ENCODE measurements at regions not wholly inside any gene's neighbourhood (a gene's known extent, or its start where the extent isn't known, plus 50 kb on each side); places are given as distances from the start of the nearest gene placed in this dataset.

DNA sequence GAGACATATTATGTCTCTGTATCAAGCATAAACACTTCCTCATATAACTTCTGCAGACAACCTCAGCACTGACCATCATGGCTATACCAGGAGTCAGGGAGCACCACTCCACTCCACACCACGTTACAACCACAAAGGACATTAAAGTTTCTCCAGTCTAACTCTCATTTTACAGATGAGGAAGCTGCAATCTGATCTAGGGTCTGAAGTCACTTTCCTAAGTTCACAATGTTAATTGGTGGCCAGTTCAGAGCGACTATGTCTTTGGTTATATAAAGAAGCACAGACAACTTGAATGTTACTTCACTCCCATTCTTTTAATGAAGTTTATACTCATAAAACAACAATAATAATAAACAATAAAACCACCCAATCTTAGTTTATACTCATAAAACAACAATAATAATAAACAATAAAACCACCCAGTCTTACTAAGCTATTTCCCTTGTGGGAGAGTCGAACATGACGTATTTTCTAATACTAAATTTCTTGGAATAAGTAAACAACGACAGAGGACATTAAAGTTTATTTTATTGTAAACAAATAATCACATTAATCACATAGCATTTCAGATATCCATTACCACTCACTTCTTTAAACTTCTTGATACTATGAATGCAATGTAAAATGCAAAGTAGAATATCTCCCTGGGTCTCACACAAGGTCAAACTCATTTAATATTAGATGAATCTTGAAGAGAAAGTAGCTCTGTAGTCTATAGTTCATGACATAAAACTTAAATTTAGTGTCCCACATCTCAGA, 72.4 kb upstream of the SSTR1 start:
- no peak for DNase-seq
- TF ChIP-seq, protein P1, sequence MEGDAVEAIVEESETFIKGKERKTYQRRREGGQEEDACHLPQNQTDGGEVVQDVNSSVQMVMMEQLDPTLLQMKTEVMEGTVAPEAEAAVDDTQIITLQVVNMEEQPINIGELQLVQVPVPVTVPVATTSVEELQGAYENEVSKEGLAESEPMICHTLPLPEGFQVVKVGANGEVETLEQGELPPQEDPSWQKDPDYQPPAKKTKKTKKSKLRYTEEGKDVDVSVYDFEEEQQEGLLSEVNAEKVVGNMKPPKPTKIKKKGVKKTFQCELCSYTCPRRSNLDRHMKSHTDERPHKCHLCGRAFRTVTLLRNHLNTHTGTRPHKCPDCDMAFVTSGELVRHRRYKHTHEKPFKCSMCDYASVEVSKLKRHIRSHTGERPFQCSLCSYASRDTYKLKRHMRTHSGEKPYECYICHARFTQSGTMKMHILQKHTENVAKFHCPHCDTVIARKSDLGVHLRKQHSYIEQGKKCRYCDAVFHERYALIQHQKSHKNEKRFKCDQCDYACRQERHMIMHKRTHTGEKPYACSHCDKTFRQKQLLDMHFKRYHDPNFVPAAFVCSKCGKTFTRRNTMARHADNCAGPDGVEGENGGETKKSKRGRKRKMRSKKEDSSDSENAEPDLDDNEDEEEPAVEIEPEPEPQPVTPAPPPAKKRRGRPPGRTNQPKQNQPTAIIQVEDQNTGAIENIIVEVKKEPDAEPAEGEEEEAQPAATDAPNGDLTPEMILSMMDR (IDR thresholded peaks at IDR 0.05) = no peak
- Mint-ChIP-seq H3K27me3 (ENCODE audit: insufficient read depth) (no peaks in the 10 kb centered on the region), H3K36me3 (ENCODE audit: low read depth) (peaks cover 7% of the 10 kb centered on the region; the same call in 1 of the 2 replicates), H3K27ac (no peak overlapping the region), H3K4me3 (no peak overlapping the region), H3K4me1 (ENCODE audit: low read depth) (peaks cover 40% of the 10 kb centered on the region), H3K9me3 (no peaks in the 10 kb centered on the region)

DNA sequence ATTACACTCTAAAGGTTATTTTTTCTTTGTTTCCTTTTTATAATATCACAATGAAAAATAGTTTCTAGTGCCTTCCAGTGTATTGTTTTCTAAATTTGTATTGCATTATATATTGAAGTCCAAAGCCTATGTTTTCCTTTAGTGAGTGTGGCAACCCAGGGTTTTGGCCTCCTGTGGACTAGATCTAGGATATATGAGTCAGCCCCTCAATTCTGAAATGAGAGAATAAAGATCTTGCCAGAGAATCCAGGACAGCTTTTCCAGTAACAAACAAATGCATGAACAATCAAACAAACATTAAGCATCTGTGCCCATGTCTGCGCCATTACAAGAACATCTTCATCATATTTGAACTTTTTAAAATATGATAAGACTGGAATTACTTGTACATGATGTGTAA, 70.7 kb upstream of the SSTR1 start:
- Mint-ChIP-seq H3K4me1 (ENCODE audit: low read depth) (peaks cover 43% of the 10 kb centered on the region), H3K27ac (no peak overlapping the region), H3K9me3 (no peaks in the 10 kb centered on the region), H3K27me3 (ENCODE audit: insufficient read depth) (no peaks in the 10 kb centered on the region), H3K36me3 (ENCODE audit: low read depth) (no peaks in the 10 kb centered on the region), H3K4me3 (no peak overlapping the region)
- DNase-seq = peak; percentile 5
- TF ChIP-seq, protein P1 (IDR thresholded peaks at IDR 0.05) = no peak

DNA sequence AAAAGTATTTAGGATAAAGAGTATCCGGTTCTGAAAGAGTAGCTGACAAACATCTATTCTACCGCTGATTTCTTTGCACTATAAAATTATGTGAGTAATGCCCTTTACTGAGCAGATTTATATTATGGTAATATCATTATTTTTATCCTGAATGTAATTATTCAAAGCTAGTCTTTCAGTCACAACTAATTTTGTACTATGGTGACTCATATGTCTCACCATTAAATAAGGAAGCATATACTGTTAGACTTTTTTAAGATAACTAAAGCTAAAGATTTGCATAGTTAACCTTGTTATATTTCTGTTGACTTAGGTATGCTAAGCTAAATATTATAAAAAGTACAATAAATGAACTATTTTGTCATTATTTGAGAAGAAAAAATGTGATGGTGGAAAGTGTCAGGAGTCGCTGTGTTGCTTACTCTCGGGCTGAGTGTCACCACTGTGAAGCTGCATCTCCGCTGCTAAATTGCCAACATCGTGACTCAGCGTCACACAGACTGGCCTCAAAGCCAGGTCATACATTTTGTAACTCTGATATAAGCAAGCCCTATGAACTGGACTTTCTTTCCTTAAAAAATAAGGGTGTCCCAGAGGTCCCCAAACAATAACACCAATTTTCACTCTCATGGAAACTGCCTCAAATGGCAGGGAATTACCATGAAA, 69.1 kb upstream of the SSTR1 start:
- Mint-ChIP-seq H3K27ac (peak overlapping the region; percentile 72), H3K4me3 (peak overlapping the region; percentile 29), H3K27me3 (ENCODE audit: insufficient read depth) (no peaks in the 10 kb centered on the region), H3K9me3 (no peaks in the 10 kb centered on the region), H3K36me3 (ENCODE audit: low read depth) (no peaks in the 10 kb centered on the region), H3K4me1 (ENCODE audit: low read depth) (peaks cover 59% of the 10 kb centered on the region)
- TF ChIP-seq, protein P1 (IDR thresholded peaks at IDR 0.05) = no peak
- peak; percentile 61 for DNase-seq

GRCh38 chr14:38139926-38140325, 67.8 kb upstream of the SSTR1 start:
- Mint-ChIP-seq H3K27me3 (ENCODE audit: insufficient read depth) (no peaks in the 10 kb centered on the region), H3K4me1 (ENCODE audit: low read depth) (peaks cover 68% of the 10 kb centered on the region), H3K4me3 (no peak overlapping the region), H3K9me3 (no peaks in the 10 kb centered on the region), H3K27ac (no peak overlapping the region), H3K36me3 (ENCODE audit: low read depth) (peaks cover 2% of the 10 kb centered on the region; the same call in 1 of the 2 replicates)
- no peak for DNase-seq
- TF ChIP-seq, protein P1 (IDR thresholded peaks at IDR 0.05) = no peak

DNA sequence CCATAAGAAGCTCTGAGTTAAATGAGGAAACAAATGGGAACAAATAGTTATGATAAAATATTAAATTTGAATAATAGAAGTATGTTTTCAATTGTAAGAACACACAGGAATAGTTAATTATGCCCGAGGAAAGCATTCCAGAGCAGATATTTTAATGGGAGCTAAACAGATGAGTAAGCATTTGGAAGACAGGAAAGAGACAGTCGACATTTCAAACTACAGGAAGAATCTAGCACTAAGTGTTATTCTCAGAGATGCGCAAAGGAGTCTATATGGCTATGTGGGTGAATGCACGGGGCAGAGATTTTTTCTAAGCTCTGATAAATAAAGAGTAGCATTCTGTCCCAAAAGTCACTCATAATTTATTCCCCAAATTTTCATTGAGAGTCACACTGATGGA, 64.5 kb upstream of the SSTR1 start:
- peak; percentile 55 for DNase-seq
- H3K4me1 Mint-ChIP-seq (ENCODE audit: low read depth) = peaks cover 52% of the 10 kb centered on the region
- peak overlapping the region; percentile 98 for H3K27ac Mint-ChIP-seq
- no peaks in the 10 kb centered on the region for H3K9me3 Mint-ChIP-seq
- peak overlapping the region; percentile 85 for H3K4me3 Mint-ChIP-seq
- TF ChIP-seq, protein P1 (IDR thresholded peaks at IDR 0.05) = no peak
- H3K27me3 Mint-ChIP-seq (ENCODE audit: insufficient read depth) = peaks cover 1% of the 10 kb centered on the region; the same call in 1 of the 2 replicates
- H3K36me3 Mint-ChIP-seq (ENCODE audit: low read depth) = peaks cover 9% of the 10 kb centered on the region; the same call in 1 of the 2 replicates
